Spleen (tissue), 11 donors: ENCODE measurements at regions not wholly inside any gene's neighbourhood (a gene's known extent, or its start where the extent isn't known, plus 50 kb on each side); places are given as distances from the start of the nearest gene placed in this dataset.

ENCODE experiments used
- DNase-seq: peaks from one replicate; pipeline ENCODE4 v3.0.0-alpha.2; 2020
- H3K27ac ChIP-seq, 8 donors: fragments of 200-600 bp; sonication (generic) in 7 of 8; 1 replicate in 4 of 8; 2 replicates in 4 of 8; pipeline versions ENCODE4 v1.5.0 to v1.8.0; 2016 to 2021; ENCODE audit warnings: inconsistent platforms in 4 of 8, mild to moderate bottlenecking in 4 of 8, moderate library complexity in 1 of 8
- H3K27me3 ChIP-seq, 7 donors: fragments of 200-600 bp; sonication (generic) in 6 of 7; replicated peaks in 1 of 7; 1 replicate in 4 of 7; 2 replicates in 3 of 7; pipeline versions ENCODE4 v1.5.0 to v1.8.0; 2016 to 2021; ENCODE audit warnings: inconsistent platforms in 3 of 7, mild to moderate bottlenecking in 1 of 7
- H3K36me3 ChIP-seq, 6 donors: fragments of 200-600 bp; sonication (generic) in 5 of 6; 1 replicate in 4 of 6; 2 replicates in 2 of 6; pipeline versions ENCODE4 v1.5.0 to v1.8.0; 2016 to 2021; ENCODE audit warnings: inconsistent platforms in 2 of 6
- H3K4me1 ChIP-seq, 6 donors: fragments of 200-600 bp; sonication (generic) in 5 of 6; 1 replicate in 3 of 6; 2 replicates in 3 of 6; pipeline versions ENCODE4 v1.5.0 to v1.8.0; 2016 to 2021; ENCODE audit warnings: inconsistent platforms in 3 of 6
- H3K4me3 ChIP-seq, 8 donors: fragments of 200-600 bp; sonication (generic) in 7 of 8; 1 replicate in 4 of 8; 2 replicates in 4 of 8; pipeline versions ENCODE4 v1.5.0 to v1.8.0; 2016 to 2021; ENCODE audit warnings: inconsistent platforms in 4 of 8, mild to moderate bottlenecking in 4 of 8, moderate library complexity in 2 of 8
- H3K9me3 ChIP-seq, 8 donors: fragments of 200-600 bp; sonication (generic) in 7 of 8; 1 replicate in 4 of 8; 2 replicates in 4 of 8; pipeline versions ENCODE4 v1.5.0 to v1.8.0; 2016 to 2021; ENCODE audit warnings: inconsistent platforms in 4 of 8
- CTCF ChIP-seq, 11 experiments: fragments of 200-600 bp in 7 of 11; fragments of 450-650 bp in 4 of 11; sonication (generic) in 4 of 11; IDR thresholded peaks in 8 of 11; conservative IDR thresholded peaks in 3 of 11; 1 replicate in 7 of 11; 2 replicates in 4 of 11; pipeline versions ENCODE4 v1.4.0 to v1.8.0; 2016 to 2021; ENCODE audit warnings: antibody characterized with exemption in 11 of 11, inconsistent platforms in 4 of 11, mild to moderate bottlenecking in 1 of 11
- POLR2A ChIP-seq, 3 donors: fragments of 450-650 bp; IDR thresholded peaks; one replicate each; pipeline ENCODE4 v1.5.1; 2017; ENCODE audit warnings: antibody characterized with exemption in 3 of 3, mild to moderate bottlenecking in 1 of 3
- POLR2AphosphoS5 ChIP-seq, 3 donors: sonication (generic); formaldehyde crosslinking; IDR thresholded peaks; one replicate each; pipeline ENCODE4 v1.5.1; 2017; ENCODE audit warnings: antibody characterized with exemption in 3 of 3
- WGBS, 5 donors: extraction: QIAGEN DNeasy Blood & Tissue Kit in 3 of 5; methylation state at CpG; one replicate each; pipeline versions ENCODE4 v1.1.5 to v1.1.7; 2013 to 2018; 5-methylcytosine and 5-hydroxymethylcytosine counted together
- intact Hi-C: fragments of 100-400 bp; cut with DNase I; formaldehyde crosslinking; loops from one replicate; pipeline ENCODE4 v1.15.0; 2023; ENCODE audit warnings: low total_unique reads
- donor health status: healthy with polysubstance abuse.
- donor health status: DM: no; HTN: no; CAD: no; lungs with moderate emphysema.
- donor health status: DM: no; HTN: no; CAD: no.
- donor health status: Bipolar disorder and iron deficiency.
- donor health status: healthy.
- donor health status: DM: no; HTN: no; CAD: no.
- donor health status: DM: yes; HTN: yes; CAD: no.

GRCh38 chr5:98593418-98593817 is 180.0 kb upstream of the RGMB start:
- intact Hi-C loops, result no loop called here

DNA sequence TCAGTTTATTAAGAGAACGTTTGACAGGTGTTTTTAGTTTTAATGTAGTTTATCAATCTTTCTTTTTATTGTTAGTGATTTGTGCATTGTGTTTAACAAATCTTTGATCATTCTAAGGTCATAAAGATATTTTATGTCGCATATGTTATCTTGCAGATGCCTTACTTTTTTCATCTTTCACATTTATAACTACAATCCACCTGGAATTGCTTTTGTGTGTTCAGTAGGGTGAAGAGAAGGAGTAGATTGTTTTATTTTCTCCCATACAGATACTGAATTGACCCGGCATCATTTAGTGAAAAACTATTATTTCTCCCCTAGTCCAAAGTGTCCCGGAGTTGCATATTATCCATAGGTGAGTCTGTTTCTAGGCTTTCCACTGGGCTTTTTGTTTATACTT is 179.4 kb upstream of the RGMB start:
- H3K9me3 ChIP-seq, result peaks cover 0 to 9% (median 0%) of the 10 kb centered on the region in 8 donors
- H3K27ac ChIP-seq, result no peak overlapping the region
- H3K27me3 ChIP-seq, result no peaks in the 10 kb centered on the region
- no peak overlapping the region for H3K4me3 ChIP-seq
- WGBS, 5 donors, result 77 to 82% (median 80%) methylated on average over 4 of the region's 4 CpGs
- TF ChIP-seq CTCF (IDR thresholded peaks at IDR 0.05 in 8 of 11, conservative IDR thresholded peaks at IDR 0.05 in 3 of 11) (no peak), POLR2AphosphoS5 (IDR thresholded peaks at IDR 0.05) (no peak), POLR2A (IDR thresholded peaks at IDR 0.05) (no peak)
- H3K4me1 ChIP-seq, result no peaks in the 10 kb centered on the region
- intact Hi-C loops, result no loop called here
- DNase-seq, result no peak
- no peaks in the 10 kb centered on the region for H3K36me3 ChIP-seq

More at GRCh38 chr5:98593418-98593817, 180.0 kb upstream of the RGMB start:
- H3K27me3 ChIP-seq, result no peaks in the 10 kb centered on the region
- H3K4me1 ChIP-seq, result no peaks in the 10 kb centered on the region
- no peak overlapping the region for H3K4me3 ChIP-seq
- H3K27ac ChIP-seq, result no peak overlapping the region
- no peaks in the 10 kb centered on the region for H3K36me3 ChIP-seq
- 38 to 46% (median 40%) methylated on average over 4 of the region's 4 CpGs for WGBS, 5 donors
- H3K9me3 ChIP-seq, result peaks cover 0 to 6% (median 0%) of the 10 kb centered on the region in 8 donors
- no peak for DNase-seq
- TF ChIP-seq POLR2A (IDR thresholded peaks at IDR 0.05) (no peak), CTCF (IDR thresholded peaks at IDR 0.05 in 8 of 11, conservative IDR thresholded peaks at IDR 0.05 in 3 of 11) (no peak), POLR2AphosphoS5 (IDR thresholded peaks at IDR 0.05) (no peak)

DNA sequence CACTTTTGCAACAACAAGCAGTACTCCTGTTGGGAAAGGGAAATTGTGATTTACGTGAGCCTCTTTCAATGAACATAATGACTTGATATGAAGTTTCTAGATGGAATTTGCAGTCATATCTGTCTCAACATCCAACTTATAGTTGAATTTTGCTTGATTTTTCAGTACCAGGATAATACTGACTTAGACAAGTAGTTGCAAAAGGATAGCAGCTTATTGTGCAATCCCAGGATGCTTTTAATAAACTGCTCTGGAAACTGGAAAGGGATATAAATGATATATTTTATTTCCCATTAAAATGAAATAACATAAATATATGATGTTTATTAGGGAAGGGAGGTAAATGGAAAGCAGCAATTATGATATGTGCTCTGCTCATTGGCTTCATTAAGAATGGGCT is 174.4 kb upstream of the RGMB start:
- Histone ChIP-seq H3K4me3 (no peak overlapping the region), H3K27me3 (no peaks in the 10 kb centered on the region), H3K9me3 (peaks cover 0 to 13% (median 2%) of the 10 kb centered on the region in 8 donors), H3K4me1 (no peaks in the 10 kb centered on the region), H3K27ac (no peak overlapping the region), H3K36me3 (no peaks in the 10 kb centered on the region)
- intact Hi-C loops, result no loop called here
- WGBS, 5 donors, result 91 to 100% (median 94%) methylated on average over 1 of the region's 1 CpG
- no peak for TF ChIP-seq CTCF (IDR thresholded peaks at IDR 0.05 in 8 of 11, conservative IDR thresholded peaks at IDR 0.05 in 3 of 11)
- no peak for TF ChIP-seq POLR2AphosphoS5 (IDR thresholded peaks at IDR 0.05)
- no peak for DNase-seq

DNA sequence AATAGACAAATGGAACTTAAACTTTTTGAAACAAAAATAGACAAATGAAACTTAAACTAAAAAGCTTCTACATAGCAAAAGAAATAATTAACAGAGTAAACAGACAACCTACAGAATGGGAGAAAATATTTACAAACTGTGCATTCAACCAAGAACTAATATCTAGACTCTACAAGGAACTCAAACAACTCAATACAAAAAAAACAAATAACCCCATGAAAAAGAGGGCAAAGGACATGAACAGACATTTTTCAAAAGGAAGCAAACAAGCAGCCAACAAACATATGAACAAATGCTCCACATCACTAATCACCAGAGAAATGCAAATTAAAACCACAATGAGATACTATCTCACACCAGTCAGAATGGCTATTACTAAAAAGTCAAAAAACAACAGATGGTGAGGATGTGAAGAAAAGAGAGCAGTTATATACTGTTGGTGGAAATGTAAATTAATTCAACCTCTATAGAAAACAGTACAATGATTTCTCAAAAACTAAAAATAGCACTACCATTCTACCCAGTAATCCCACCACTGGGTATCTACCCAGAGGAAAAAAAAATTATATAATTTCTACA is 170.8 kb upstream of the RGMB start:
- no peak for DNase-seq
- Histone ChIP-seq H3K27me3 (no peaks in the 10 kb centered on the region), H3K9me3 (peaks cover 0 to 13% (median 2%) of the 10 kb centered on the region in 8 donors), H3K4me3 (no peak overlapping the region), H3K27ac (no peak overlapping the region), H3K36me3 (no peaks in the 10 kb centered on the region), H3K4me1 (no peaks in the 10 kb centered on the region)
- intact Hi-C loops, result no loop called here
- no peak for TF ChIP-seq CTCF (IDR thresholded peaks at IDR 0.05 in 8 of 11, conservative IDR thresholded peaks at IDR 0.05 in 3 of 11)
- TF ChIP-seq POLR2AphosphoS5 (IDR thresholded peaks at IDR 0.05), result no peak
- no peak for TF ChIP-seq POLR2A (IDR thresholded peaks at IDR 0.05)
